GM19467 (cell line): ENCODE measurements at regions not wholly inside any gene's neighbourhood (a gene's known extent, or its start where the extent isn't known, plus 50 kb on each side); places are given as distances from the start of the nearest gene placed in this dataset.

Experiments used
- ATAC-seq: cut with Tn5 transposase; IDR thresholded peaks from one replicate; pipeline ENCODE4 v1.9.1; 2021; ENCODE audit warnings: mild to moderate bottlenecking, moderate library complexity; ENCODE audit not compliant: unreplicated experiment

DNA sequence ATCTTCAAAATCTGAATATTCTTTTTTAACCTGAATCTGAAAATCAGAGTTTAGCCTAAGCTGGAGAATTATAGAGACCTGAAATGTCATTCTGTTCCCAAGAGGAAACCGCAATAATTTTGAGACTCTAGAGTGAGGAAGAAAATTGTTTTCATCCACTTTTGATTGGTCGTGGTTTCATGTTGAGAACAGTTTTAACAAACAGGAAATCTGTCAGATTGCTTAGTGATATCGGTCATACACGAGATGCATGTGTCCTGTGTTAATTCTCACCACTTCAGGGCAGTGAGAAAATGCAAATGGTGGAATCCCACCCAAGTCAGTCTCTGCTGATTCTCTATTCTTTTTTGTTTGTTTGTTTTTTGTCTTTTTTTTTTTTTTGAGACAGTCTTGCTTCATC, 1498.5 kb upstream of the TMEM132C start:
- ATAC-seq, result no peak

- no peak for ATAC-seq
These were observed 1496.8 kb upstream of the TMEM132C start for GRCh38 chr12:126770188-126770587.

DNA sequence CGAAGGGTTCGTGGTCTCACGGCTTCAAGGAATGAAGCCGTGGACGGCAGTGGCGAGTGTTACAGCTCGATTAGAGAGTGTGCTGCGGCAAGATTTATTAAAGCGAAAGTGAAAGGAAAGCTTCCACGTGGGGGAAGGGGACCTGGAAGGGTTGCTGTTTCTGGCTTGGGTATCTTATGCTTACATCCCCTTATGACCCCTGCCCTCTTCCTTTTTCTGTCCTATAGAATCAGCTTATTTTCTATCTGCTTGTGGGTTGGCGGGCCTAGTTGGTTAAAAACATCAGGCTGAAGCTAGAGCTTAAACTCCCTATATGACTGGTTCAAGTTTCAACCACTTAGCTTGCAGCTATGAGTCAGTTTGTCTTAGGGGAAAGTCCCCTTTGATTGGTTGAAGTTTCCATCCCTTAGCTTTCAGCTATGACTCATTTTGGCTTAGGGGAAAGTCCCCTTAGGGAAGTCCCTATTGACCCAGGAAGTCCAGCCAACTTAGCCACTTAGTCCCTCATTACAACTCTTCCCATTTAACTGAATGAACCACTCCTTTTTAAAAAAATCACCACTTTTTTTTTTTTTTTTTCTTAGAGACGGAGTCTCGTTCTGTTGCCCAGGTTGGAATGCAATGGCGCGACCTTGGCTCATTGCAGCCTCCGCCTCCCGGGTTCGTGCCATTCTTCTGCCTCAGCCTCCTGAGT, 1494.7 kb upstream of the TMEM132C start:
- peak; percentile 71 for ATAC-seq

- peak; percentile 18 for ATAC-seq
These were observed 1494.0 kb upstream of the TMEM132C start for GRCh38 chr12:126773012-126773411.

DNA sequence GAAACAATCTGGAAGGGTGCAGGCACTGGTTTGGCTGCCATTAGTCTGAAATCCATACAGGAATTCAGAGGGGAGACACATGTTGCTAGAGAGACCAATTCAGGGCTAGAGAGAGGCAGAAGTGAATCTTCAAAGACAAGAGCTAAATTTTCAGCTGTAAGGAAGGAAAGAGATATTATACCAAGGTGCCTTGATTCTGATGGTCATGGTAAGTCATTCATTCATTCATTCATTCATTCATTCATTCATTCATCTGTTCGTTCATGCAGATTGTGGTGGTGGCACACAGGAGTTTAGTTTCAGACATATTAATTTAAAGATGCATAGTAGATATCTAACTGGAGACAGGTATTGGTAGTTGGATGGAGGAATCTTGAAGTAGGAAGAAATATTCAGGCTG, 1493.5 kb upstream of the TMEM132C start:
- ATAC-seq, result no peak

DNA sequence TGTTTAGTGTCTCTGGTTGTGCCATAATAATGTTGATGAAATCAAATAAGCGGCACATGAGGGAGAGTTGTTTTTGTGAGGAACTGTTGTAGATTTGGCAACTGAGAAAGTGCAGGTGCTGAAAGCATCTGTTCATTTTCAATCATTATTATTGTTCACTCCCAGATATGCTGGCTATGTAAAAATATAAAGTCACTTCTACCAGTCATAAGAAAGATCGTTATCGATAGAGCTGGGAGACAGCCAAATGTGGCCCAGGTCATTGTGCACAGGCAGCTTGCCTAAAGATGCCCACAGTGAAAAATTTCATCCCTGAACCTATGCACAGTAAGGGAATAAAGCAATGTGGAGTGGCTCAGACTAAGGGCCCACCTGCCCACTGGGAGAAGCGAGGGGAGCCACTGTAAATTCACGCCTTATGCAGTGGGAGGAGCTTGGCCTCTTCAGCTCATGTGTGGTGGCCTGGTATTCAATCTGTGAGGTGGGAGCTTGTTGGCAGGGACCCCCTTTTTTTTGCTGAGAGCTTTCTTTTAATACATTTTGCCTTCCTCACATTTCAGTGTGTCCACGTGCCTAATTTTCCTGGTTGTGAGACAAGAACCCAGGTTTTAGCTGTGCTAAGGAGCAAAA, 1490.8 kb upstream of the TMEM132C start:
- ATAC-seq, result no peak

DNA sequence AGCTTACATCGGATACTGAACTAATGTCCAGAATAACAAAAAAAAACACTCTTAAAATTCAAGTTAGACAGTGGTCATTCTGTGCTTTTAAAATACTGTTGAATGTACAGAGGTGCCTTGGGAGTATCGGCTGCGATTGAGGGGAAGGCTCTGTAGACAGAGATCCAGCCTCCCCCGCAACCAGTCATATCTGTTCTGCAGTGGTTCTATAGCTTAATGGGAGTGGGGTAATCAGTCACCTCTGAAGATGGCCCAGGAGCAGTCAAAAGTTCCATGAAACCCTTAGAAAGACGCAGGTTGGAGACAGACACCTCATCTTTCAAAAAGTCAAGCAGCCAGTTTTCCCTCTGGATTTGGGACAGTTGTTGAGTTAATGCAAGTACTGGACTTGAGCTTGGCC, 1486.6 kb upstream of the TMEM132C start:
- ATAC-seq, result no peak

DNA sequence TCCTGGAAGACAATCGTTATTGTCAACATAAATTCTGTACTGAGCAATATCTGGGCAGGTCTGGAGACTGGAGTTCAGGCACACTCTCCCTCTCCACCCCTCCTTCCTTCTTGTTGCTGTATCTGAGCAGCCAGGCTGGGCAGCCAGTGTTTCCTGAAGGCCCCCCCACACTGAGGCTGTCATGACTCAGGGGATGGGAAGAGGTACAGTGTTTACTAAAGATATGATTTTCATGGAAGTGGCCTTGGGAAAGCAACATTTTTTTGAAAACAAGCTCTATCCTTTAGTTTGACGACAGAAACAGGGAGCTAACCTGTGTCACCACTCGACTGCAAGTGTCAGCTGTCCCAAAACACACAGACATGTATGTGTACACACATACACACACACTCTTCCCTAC, 1485.4 kb upstream of the TMEM132C start:
- ATAC-seq, result no peak

GRCh38 chr12:126782083-126782482, 1484.9 kb upstream of the TMEM132C start:
- ATAC-seq, result no peak

- ATAC-seq, result no peak
These were observed 1482.5 kb upstream of the TMEM132C start for GRCh38 chr12:126784328-126784921.

DNA sequence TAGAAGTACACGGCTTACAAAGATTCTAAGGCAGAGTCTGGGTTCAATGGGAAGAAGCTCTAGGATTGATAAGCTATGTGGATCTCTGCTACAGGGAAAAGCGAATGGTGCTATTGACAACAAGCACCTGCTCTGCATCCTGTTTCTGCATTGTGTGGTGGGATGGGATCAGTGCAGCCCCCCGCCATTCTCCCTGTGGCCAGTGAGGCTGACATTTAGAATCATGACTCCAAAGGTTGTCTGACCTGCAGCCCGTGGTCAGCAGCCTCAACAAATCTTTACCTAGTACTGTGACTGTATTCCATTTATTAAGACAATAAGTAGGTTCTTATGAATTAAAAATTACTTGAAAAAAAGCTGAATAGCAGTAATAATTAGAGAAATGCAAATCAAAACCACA, 1477.0 kb upstream of the TMEM132C start:
- no peak for ATAC-seq

GRCh38 chr12:126791122-126791521, 1475.8 kb upstream of the TMEM132C start:
- ATAC-seq, result no peak

DNA sequence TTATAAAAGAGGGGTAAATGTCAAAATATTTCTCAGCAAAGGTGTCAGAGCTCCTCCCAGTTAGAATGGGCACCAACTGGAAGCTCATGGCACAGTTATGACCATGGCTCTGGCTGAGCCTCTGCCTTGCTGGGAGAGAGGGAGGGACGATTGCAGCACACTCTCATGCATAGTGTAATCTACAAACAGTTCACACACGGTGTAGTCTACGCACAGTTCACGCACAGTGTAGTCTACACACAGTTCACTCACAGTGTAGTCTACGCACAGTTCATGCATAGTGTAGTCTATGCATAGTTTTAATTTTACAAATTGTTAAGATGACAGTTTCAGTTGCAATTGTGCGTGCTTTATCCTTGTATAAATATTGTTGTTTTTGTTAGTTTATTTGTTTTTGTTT, 1474.6 kb upstream of the TMEM132C start:
- no peak for ATAC-seq

DNA sequence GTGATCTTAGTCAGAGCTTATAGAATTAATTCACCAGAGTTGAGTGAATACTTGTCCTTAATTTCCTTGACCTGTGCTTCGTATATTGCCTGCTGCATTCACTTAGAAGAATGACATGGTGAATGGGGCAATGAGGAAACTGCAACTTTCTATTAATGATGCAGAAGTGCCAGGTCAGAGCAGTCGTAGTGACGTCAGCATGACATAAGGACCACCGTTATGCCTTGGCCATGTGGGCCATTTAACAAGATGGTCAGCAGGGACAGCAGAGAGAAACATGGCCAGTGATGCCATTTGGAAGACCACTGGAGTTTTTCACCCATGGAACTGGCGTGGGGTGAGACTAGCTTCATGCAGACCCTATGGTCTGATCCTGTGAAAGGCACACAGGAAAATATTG, 1469.4 kb upstream of the TMEM132C start:
- no peak for ATAC-seq

DNA sequence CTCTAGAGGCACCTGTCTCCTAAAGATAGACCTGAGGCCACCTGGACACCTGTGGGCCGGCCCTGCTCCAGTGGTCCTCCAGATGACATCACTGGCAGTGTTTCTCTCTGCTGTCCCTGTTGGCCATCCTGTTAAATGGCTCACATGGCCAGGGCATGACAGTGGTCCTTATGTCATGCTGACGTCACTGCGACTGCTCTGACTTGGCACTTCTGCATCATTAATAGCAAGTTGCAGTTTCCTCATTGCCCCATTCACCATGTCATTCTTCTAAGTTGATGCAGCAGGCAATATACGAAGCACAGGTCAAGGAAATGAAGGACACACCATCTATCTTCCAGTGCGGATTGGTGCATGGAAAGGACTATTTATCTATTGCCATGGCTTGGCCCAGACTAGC, 1468.5 kb upstream of the TMEM132C start:
- ATAC-seq, result no peak

- no peak for ATAC-seq
These were observed 1459.6 kb upstream of the TMEM132C start for GRCh38 chr12:126807312-126807865.

- no peak for ATAC-seq
These were observed 1455.6 kb upstream of the TMEM132C start for GRCh38 chr12:126811391-126811790.

GRCh38 chr12:126819554-126819953, 1447.4 kb upstream of the TMEM132C start:
- ATAC-seq, result no peak

DNA sequence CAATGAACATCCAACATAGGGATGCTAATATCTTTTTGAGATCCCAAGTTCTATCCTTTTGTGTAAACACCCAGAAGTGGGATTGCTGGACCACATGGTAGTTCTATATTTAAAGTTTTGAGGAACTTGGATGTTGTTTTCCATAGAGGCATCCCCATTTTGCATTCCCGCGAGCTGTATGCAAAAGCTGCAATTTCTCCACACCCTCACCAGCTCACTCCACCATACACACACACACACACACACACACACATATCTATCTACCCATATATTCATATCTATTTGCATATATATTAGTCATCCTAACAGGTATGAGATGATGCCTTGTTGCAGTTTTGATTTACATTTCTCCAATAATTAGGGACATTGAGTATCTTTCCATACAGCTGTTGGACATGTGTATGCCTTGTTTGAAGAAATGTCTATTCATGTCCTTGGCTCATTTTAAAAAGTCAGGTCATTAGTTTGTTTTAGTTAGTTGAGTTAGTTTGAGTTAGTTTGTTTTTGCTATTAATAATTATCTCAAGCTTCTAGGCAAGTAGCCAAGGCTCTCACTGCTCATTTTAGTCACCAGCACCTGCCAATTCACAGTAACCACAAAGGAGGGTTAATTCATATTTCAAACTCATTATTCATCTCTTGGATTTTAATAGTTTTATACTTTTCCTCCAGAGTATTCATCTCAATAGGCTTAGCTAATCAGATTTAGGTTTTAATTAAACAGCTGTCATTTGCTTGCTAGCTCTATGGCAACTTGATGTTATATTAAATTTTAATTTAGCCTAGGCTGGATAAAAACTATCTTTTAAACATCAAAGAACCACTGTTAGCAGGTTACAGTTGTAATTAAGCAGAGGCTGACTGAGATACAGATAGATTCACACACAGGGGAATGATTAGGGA, 1435.9 kb upstream of the TMEM132C start:
- ATAC-seq, result no peak

GRCh38 chr12:126837697-126838096, 1429.3 kb upstream of the TMEM132C start:
- ATAC-seq, result no peak
